ENCODE measurements at regions not wholly inside any gene's neighbourhood (a gene's known extent, or its start where the extent isn't known, plus 50 kb on each side); places are given as distances from the start of the nearest gene placed in this dataset.

DNA sequence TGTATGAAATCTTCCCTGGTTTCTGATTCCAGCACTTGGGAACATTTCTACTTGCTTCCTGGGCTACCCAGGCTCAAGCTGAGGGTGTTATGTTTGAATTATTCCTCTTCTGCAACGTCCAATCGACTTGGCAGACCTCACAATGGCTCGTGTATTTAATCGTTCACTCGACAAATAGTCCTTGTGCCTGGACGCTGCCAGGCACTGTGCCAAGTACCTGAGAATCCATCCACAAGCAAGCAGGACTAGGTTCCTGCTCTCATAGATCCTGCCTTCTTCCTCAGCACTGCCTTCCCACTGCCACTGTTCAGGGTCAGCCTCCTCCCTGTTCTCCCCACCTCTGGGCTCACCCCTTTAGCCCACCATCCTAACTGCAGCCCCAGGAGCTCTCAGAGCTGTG, 113.3 kb downstream of the EFNB1 start:
- Histone ChIP-seq H3K4me1 (no peaks in the 10 kb centered on the region), H3K27me3 (no peaks in the 10 kb centered on the region), H3K4me3 (no peak overlapping the region), H3K9me3 (no peaks in the 10 kb centered on the region), H3K27ac (no peak overlapping the region), H3K36me3 (no peaks in the 10 kb centered on the region)
- intact Hi-C loops (cut with DNase I) = no loop called here
- TF ChIP-seq POLR2A (IDR thresholded peaks at IDR 0.05) = no peak
- TF ChIP-seq, protein P1, sequence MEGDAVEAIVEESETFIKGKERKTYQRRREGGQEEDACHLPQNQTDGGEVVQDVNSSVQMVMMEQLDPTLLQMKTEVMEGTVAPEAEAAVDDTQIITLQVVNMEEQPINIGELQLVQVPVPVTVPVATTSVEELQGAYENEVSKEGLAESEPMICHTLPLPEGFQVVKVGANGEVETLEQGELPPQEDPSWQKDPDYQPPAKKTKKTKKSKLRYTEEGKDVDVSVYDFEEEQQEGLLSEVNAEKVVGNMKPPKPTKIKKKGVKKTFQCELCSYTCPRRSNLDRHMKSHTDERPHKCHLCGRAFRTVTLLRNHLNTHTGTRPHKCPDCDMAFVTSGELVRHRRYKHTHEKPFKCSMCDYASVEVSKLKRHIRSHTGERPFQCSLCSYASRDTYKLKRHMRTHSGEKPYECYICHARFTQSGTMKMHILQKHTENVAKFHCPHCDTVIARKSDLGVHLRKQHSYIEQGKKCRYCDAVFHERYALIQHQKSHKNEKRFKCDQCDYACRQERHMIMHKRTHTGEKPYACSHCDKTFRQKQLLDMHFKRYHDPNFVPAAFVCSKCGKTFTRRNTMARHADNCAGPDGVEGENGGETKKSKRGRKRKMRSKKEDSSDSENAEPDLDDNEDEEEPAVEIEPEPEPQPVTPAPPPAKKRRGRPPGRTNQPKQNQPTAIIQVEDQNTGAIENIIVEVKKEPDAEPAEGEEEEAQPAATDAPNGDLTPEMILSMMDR (IDR thresholded peaks at IDR 0.05) = no peak
- TF ChIP-seq POLR2AphosphoS5 (IDR thresholded peaks at IDR 0.05; ENCODE audit: insufficient read depth in 1 of 2, low read depth in 1 of 2) = no peak
- peak in 1 of 2 donors; percentile 72 for DNase-seq (ENCODE audit: extremely low spot score in 2 of 2)

DNA sequence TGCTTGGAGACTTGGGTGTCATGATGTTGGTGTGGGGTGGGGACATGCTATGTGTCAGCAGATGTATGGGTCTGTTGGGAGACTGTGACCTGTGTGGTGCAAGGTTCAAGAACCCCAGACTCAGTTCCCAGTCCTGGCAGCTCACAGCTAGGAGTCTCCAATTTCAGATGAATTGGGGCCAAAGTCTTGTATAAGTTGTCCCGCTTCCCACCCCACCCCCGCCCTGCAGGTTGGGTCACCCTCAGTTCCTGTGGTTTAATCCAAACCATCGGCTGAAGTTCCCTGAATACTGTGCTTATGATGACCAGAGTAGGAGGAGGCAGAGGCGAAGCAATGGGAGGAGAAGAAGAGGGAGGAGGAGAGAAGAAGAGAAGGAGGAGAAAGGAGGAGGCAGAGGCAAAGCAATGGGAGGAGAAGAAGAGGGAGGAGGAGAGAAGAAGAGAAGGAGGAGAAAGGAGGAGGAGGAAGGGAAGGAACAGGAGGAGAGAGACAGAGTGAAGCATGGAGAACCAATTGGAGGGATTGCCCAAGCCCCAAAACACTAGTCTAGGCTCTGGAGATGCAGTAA, 112.6 kb downstream of the EFNB1 start:
- H3K4me3 ChIP-seq = no peak overlapping the region
- no peaks in the 10 kb centered on the region for H3K4me1 ChIP-seq
- H3K9me3 ChIP-seq = no peaks in the 10 kb centered on the region
- intact Hi-C loops (cut with DNase I) = no loop called here
- TF ChIP-seq POLR2AphosphoS5 (IDR thresholded peaks at IDR 0.05; ENCODE audit: insufficient read depth in 1 of 2, low read depth in 1 of 2) (no peak), POLR2A (IDR thresholded peaks at IDR 0.05) (no peak)
- TF ChIP-seq, protein P1 (IDR thresholded peaks at IDR 0.05) = no peak
- no peaks in the 10 kb centered on the region for H3K27me3 ChIP-seq
- no peak overlapping the region for H3K27ac ChIP-seq
- H3K36me3 ChIP-seq = no peaks in the 10 kb centered on the region
- DNase-seq (ENCODE audit: extremely low spot score in 2 of 2) = no peak

DNA sequence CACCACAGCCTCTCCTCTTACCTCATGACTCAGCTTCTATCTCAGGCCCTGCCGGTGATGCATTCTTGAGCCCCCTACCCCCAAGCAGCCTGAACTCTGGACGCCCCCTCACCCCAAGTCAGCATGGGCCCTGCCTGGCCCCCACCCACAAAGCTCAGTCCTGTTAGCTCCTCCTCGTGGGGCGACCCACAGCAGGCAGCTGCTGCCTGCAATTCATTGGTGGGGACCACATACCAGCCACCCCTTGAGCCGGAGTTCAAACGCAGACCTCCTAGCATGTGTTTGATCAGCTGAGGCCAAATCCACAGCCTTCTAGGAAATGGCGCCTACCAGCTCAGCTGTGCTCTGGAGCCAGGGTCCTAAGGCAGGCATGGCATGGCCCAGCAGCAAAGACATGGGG, 111.8 kb downstream of the EFNB1 start:
- peak in 1 of 2 donors; percentile 58 for DNase-seq (ENCODE audit: extremely low spot score in 2 of 2)
- no peaks in the 10 kb centered on the region for H3K9me3 ChIP-seq
- H3K27me3 ChIP-seq = no peaks in the 10 kb centered on the region
- H3K4me3 ChIP-seq = no peak overlapping the region
- H3K4me1 ChIP-seq = no peaks in the 10 kb centered on the region
- no peak overlapping the region for H3K27ac ChIP-seq
- intact Hi-C loops (cut with DNase I) = no loop called here
- TF ChIP-seq, protein P1 (IDR thresholded peaks at IDR 0.05) = no peak
- TF ChIP-seq POLR2AphosphoS5 (IDR thresholded peaks at IDR 0.05; ENCODE audit: insufficient read depth in 1 of 2, low read depth in 1 of 2) = no peak
- TF ChIP-seq POLR2A (IDR thresholded peaks at IDR 0.05) = no peak
- no peaks in the 10 kb centered on the region for H3K36me3 ChIP-seq

DNA sequence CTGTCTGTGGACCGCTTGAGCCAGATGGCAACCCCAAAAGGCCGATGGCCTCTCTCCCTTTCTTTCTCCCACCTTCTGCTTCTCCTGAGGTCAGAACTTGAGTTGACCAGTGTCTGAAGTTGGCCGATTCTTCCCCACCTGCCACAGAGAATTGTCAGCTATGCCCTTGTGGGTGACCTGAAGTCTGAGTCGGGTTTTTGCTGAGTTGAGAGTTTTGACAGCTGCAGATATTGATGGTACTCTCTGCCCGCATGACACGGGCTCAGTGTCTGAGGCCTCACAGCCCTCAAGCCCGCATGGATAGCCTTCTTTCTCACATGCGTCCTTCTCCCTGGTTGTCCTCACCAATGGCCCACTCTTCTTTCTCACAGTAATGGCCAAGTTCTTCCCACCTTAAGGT, 111.0 kb downstream of the EFNB1 start:
- H3K4me1 ChIP-seq = no peaks in the 10 kb centered on the region
- H3K9me3 ChIP-seq = no peaks in the 10 kb centered on the region
- TF ChIP-seq, protein P1 (IDR thresholded peaks at IDR 0.05) = no peak
- TF ChIP-seq POLR2AphosphoS5 (IDR thresholded peaks at IDR 0.05; ENCODE audit: insufficient read depth in 1 of 2, low read depth in 1 of 2) = no peak
- no peak for TF ChIP-seq POLR2A (IDR thresholded peaks at IDR 0.05)
- H3K27ac ChIP-seq = no peak overlapping the region
- peak; percentile 56 to 85 for DNase-seq (ENCODE audit: extremely low spot score in 2 of 2)
- intact Hi-C loops (cut with DNase I) = no loop called here
- H3K36me3 ChIP-seq = no peaks in the 10 kb centered on the region
- no peaks in the 10 kb centered on the region for H3K27me3 ChIP-seq
- H3K4me3 ChIP-seq = no peak overlapping the region

DNA sequence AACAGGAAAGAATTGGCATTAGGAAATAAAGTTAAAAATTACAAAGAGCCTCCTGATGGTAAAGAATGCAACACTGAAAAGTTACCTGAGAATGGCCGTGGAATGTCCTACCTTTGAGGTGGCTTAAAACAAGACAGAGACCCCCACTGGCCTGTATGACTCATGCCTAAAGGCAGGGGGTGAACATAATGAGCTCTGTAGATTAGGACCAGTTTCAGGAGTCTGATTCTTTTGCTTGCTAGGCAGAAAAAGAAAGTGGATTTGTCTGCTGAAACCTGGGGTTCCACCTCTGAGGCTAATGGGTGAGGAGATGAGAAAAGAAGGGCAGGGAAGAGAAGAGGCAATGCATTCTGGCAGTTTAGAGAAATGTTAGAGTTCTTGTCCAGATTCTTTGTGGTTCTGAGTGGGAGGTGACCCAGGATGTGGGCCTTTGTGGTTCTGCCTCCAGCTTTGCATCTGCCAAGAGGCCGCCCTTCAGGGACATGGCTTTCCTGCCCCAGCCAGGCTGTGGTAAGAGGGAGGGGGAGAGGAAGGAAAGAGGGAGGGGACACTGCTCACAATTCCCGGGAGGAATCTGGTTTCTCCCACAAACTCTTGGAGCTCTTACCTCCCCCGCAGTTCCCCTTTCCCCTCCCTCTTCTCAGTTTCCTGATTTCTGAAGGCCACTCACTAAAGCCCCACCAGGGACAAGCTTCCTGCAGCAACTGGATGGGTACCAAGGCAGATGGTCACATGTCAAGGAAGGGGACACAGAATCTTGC, 109.6 kb downstream of the EFNB1 start:
- intact Hi-C loops (cut with DNase I) = no loop called here
- TF ChIP-seq POLR2AphosphoS5 (IDR thresholded peaks at IDR 0.05; ENCODE audit: insufficient read depth in 1 of 2, low read depth in 1 of 2) (no peak), POLR2A (IDR thresholded peaks at IDR 0.05) (no peak)
- TF ChIP-seq, protein P1 (IDR thresholded peaks at IDR 0.05) = no peak
- Histone ChIP-seq H3K27ac (no peak overlapping the region), H3K27me3 (no peaks in the 10 kb centered on the region), H3K4me1 (no peaks in the 10 kb centered on the region), H3K36me3 (no peaks in the 10 kb centered on the region), H3K9me3 (no peaks in the 10 kb centered on the region), H3K4me3 (no peak overlapping the region)
- peak; percentile 72 to 74 for DNase-seq (ENCODE audit: extremely low spot score in 2 of 2)
